ENCODE measurements at regions not wholly inside any gene's neighbourhood (a gene's known extent, or its start where the extent isn't known, plus 50 kb on each side); places are given as distances from the start of the nearest gene placed in this dataset.

GRCh38 chr18:79589601-79590091, 90.0 kb upstream of the CTDP1 start:
- TF ChIP-seq CTCF (IDR thresholded peaks at IDR 0.05): no peak
- no peak for TF ChIP-seq POLR2A (IDR thresholded peaks at IDR 0.05)
